Naive thymus-derived CD8-positive, alpha-beta T cell (primary cell): ENCODE measurements at regions not wholly inside any gene's neighbourhood (a gene's known extent, or its start where the extent isn't known, plus 50 kb on each side); places are given as distances from the start of the nearest gene placed in this dataset.
"Not testable (repeated sequence)": the region's sequence is repeated elsewhere in the genome, so short reads cannot be mapped to it uniquely, and the experiment has no call there.

ENCODE experiments used
- ATAC-seq, 2 donors: fragments of 150-1000 bp; cut with Tn5 transposase in 1 of 2; sonication (Bioruptor Pico), chemical (Tn5 transposase) in 1 of 2; 1 replicate in 1 of 2; 2 replicates in 1 of 2; pipeline ENCODE4 v1.10.0; 2021; ENCODE audit warnings: mild to moderate bottlenecking in 2 of 2, moderate library complexity in 2 of 2
- POLR2A ChIA-PET: fragments of 350-600 bp; sonication (Branson Sonifier 250); formaldehyde crosslinking; loops from one replicate; lab custom pipeline; 2021; ENCODE audit warnings: antibody characterized with exemption; lab: Charles Lee
- DNase-seq, 10 donors: peaks; one replicate each; pipeline versions ENCODE4 v3.0.0 to v3.0.0-alpha.2; 2020 to 2022
- H3K27ac Mint-ChIP-seq, 10 donors: one replicate each; pipeline ENCODE4 v1.8.0; 2020 to 2022; ENCODE audit warnings: mild to moderate bottlenecking in 10 of 10, mixed read lengths in 10 of 10, moderate library complexity in 4 of 10, inconsistent platforms in 1 of 10
- H3K27me3 Mint-ChIP-seq, 5 donors: one replicate each; pipeline ENCODE4 v1.8.0; 2021 to 2022; ENCODE audit warnings: mixed read lengths in 5 of 5
- H3K36me3 Mint-ChIP-seq, 3 donors: one replicate each; pipeline ENCODE4 v1.8.0; 2020 to 2022; ENCODE audit warnings: mixed read lengths in 3 of 3, mild to moderate bottlenecking in 2 of 3, inconsistent platforms in 1 of 3
- H3K4me1 Mint-ChIP-seq, 4 donors: one replicate each; pipeline ENCODE4 v1.8.0; 2021 to 2022; ENCODE audit warnings: mixed read lengths in 4 of 4
- H3K4me3 Mint-ChIP-seq, 10 donors: one replicate each; pipeline ENCODE4 v1.8.0; 2020 to 2022; ENCODE audit warnings: mild to moderate bottlenecking in 10 of 10, mixed read lengths in 10 of 10, moderate library complexity in 6 of 10, inconsistent platforms in 1 of 10
- H3K9me3 Mint-ChIP-seq, 9 donors: one replicate each; pipeline ENCODE4 v1.8.0; 2020 to 2022; ENCODE audit warnings: mixed read lengths in 9 of 9, mild to moderate bottlenecking in 3 of 9, inconsistent platforms in 1 of 9, moderate library complexity in 1 of 9

DNA sequence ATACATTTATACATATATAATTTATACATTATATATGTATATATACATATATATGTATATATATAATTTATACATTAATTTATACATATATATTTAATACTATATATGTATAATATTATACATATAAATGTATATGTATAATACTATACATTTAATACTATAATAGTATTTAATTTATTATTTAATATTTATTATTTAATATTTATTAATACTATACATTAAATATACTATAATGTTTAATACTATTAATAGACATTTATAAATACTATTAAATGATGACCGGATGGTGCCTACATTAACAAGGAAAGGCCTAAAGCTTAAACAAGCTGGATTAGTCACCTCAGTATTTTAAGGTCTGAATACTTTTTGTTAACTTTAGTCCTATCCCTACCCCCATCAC lies 145.9 kb upstream of the HTR1E start:
- ATAC-seq = no peak
- H3K9me3 Mint-ChIP-seq = peaks cover 0 to 13% (median 0%) of the 10 kb centered on the region in 9 donors
- DNase-seq = no peak
- POLR2A ChIA-PET = no interaction called here
- no peak overlapping the region for H3K27ac Mint-ChIP-seq
- H3K36me3 Mint-ChIP-seq = no peaks in the 10 kb centered on the region
- H3K4me3 Mint-ChIP-seq = no peak overlapping the region
- H3K27me3 Mint-ChIP-seq = no peaks in the 10 kb centered on the region
- H3K4me1 Mint-ChIP-seq = no peaks in the 10 kb centered on the region

DNA sequence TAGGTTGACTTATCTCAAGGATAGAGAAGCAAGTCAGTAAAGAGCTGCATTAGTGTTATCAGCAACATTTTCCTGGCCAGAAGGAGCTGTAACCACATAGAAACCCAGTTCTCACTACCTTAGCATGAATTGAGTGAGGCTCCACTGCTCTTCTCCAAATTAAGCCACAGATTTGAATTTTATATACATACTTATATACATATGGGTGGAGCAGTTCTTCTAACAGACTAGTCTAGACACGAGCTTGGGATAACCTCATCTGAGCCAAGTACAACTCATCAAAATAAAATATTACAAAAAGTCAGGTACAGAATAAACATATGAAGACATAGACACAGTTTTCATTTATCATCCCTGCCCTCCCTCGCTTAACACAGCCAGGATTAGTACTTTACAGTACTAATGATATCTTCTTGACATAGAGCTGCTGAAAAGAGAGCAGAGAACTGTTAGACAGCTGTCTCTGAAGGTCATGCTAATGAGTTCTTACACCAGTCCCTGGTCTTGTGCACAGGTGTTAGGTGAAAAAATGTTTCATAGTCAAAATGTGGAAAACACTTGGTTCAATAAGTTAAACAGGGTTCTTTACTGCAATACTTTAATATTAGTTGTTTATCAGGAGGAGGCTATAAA lies 147.4 kb upstream of the HTR1E start:
- no peak overlapping the region for H3K27ac Mint-ChIP-seq
- H3K36me3 Mint-ChIP-seq = no peaks in the 10 kb centered on the region
- ATAC-seq = no peak
- DNase-seq = no peak
- H3K4me3 Mint-ChIP-seq = no peak overlapping the region
- POLR2A ChIA-PET = no interaction called here
- no peaks in the 10 kb centered on the region for H3K4me1 Mint-ChIP-seq
- peaks cover 0 to 11% (median 0%) of the 10 kb centered on the region in 9 donors for H3K9me3 Mint-ChIP-seq
- H3K27me3 Mint-ChIP-seq = no peaks in the 10 kb centered on the region

DNA sequence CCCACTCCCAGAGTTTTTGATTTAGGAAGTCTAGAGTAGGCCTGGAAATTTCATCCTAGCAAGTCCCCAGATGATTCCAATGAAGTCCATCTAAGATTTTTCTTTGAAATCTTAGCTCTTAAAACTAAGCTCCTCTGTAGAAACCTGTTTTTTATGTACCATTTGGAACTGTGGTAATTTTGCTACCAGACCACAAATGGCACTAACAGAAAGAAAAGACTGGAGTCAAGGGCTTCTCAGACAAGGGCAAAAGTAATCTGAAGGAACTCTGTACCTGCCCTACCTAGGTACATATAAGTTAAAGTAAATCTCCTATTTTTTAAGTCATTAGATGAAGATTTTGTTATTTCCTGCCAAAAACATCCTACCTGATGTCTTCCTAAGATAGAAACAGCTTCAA lies 155.0 kb upstream of the HTR1E start:
- no peaks in the 10 kb centered on the region for H3K27me3 Mint-ChIP-seq
- H3K4me3 Mint-ChIP-seq = no peak overlapping the region
- POLR2A ChIA-PET = no interaction called here
- H3K9me3 Mint-ChIP-seq = peaks cover 0 to 7% (median 0%) of the 10 kb centered on the region in 9 donors
- H3K4me1 Mint-ChIP-seq = no peaks in the 10 kb centered on the region
- DNase-seq (no peak), ATAC-seq (no peak)
- no peaks in the 10 kb centered on the region for H3K36me3 Mint-ChIP-seq
- no peak overlapping the region for H3K27ac Mint-ChIP-seq

DNA sequence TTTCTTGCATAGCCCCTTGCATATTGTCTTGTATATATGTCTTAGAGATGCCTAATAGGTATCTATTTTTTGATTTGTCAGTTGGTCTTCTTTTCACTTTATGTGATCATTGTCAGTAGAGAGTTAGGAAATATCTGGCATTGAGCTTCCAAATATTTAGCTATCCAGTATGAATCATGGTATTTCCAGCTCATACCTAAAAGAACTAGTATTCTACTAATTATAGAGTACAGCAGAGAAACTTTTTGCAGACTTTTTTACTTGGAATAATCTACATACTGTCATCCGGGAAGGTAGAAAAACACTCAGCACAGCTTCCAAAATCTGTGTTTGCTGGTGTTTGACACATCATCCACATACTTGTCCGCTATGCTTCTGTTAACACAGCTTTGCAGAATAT lies 156.4 kb upstream of the HTR1E start:
- ATAC-seq = no peak
- no peak overlapping the region for H3K27ac Mint-ChIP-seq
- H3K4me3 Mint-ChIP-seq = no peak overlapping the region
- POLR2A ChIA-PET = no interaction called here
- H3K36me3 Mint-ChIP-seq = no peaks in the 10 kb centered on the region
- DNase-seq = no peak
- H3K4me1 Mint-ChIP-seq = no peaks in the 10 kb centered on the region
- H3K27me3 Mint-ChIP-seq = no peaks in the 10 kb centered on the region
- peaks cover 0 to 7% (median 0%) of the 10 kb centered on the region in 9 donors for H3K9me3 Mint-ChIP-seq

DNA sequence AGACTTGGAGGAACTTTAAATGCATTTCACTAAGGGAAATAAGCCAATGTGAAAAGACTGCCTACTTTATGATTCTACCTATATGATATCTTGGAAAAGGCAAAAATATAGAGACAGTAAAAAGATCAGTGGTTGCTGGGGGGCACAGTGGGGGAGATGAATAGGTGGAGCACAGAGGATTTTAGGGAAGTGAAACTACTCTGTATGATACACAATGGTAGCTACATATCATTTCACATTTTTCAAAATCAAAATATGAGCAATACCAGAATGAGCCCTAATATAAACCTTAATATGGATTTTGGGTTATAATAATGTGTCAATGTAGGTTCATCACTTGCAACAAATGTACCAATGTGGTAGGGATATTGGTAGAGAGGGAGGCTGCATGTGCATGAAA lies 161.4 kb upstream of the HTR1E start:
- H3K36me3 Mint-ChIP-seq = no peaks in the 10 kb centered on the region
- H3K9me3 Mint-ChIP-seq = peaks cover 0 to 8% (median 2%) of the 10 kb centered on the region in 9 donors
- no peak overlapping the region for H3K4me3 Mint-ChIP-seq
- ATAC-seq = no peak
- DNase-seq = no peak
- H3K27me3 Mint-ChIP-seq = no peaks in the 10 kb centered on the region
- no peak overlapping the region for H3K27ac Mint-ChIP-seq
- POLR2A ChIA-PET = no interaction called here
- no peaks in the 10 kb centered on the region for H3K4me1 Mint-ChIP-seq

DNA sequence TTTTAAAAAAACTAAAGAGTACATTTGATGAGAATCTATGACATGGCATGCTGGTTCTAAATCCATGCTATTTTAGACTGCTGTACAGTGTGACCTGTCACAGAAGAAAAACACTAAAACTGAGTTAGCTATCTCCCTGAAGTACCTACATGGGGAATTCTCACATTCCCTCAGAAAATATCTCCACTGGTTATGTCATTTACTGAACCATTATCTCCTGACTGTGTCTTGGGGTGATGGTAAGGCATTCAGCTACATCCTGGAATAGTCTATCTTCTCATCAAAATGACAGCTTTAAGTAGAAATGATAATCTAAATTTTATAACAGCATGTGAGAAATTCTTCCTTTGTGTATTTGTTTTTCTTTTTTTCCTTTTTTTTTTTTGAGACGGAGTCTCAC lies 172.1 kb upstream of the HTR1E start:
- ATAC-seq = no peak
- H3K4me1 Mint-ChIP-seq = no peaks in the 10 kb centered on the region
- H3K4me3 Mint-ChIP-seq = no peak overlapping the region
- no peak for DNase-seq
- POLR2A ChIA-PET = no interaction called here
- H3K36me3 Mint-ChIP-seq = no peaks in the 10 kb centered on the region
- H3K27me3 Mint-ChIP-seq = peaks cover 0 to 5% (median 0%) of the 10 kb centered on the region in 5 donors
- H3K27ac Mint-ChIP-seq = no peak overlapping the region
- peaks cover 0 to 25% (median 13%) of the 10 kb centered on the region in 9 donors for H3K9me3 Mint-ChIP-seq

DNA sequence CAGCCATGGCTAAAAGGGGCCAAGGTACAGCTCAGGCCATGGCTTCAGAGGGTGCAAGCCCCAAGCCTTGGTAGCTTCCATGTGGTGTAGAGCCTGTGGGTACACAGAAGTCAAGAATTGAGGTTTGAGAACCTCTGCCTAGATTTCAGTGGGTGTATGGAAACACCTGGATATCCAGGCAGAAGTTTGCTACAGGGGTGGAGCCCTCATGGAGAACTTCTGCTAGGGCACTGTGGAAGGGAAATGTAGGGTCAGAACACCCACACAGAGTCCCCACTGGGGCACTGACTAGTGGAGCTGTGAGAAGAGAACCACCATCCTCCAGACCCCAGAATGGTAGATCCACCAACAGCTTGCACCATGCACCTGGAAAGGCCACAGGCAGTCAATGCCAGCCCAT lies 177.4 kb upstream of the HTR1E start:
- peaks cover 8 to 28% (median 13%) of the 10 kb centered on the region in 9 donors for H3K9me3 Mint-ChIP-seq
- POLR2A ChIA-PET, H3K27me3 Mint-ChIP-seq, H3K4me1 Mint-ChIP-seq, H3K27ac Mint-ChIP-seq, H3K36me3 Mint-ChIP-seq, H3K4me3 Mint-ChIP-seq, ATAC-seq, DNase-seq: not testable (repeated sequence)

DNA sequence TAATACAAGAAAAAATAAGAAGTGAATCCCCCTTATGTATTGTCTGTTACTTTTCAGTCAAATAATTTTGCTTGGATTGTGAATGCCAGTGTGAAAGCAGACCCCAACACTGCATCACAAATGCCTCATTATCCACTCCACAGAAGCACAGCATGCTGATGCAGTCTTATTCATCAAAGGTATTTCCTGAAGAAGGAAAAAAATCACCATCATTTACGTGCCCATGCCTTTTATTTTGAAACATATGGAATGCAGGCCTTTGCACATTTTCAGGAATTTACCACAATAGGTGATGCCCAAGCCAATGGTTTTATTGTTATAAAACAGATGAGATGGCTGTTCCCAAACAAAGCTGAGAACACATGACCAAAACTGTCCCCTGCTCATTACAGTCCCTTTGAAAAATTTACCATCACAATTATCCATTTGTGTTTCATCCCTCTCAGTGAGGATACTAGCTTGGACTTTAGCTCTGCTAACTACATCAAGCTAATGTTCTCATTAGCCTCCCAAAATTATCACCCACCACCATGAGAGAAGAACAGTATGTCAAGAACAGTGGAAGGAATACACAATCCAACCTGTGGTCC lies 180.6 kb upstream of the HTR1E start:
- DNase-seq (no peak), ATAC-seq (no peak)
- Mint-ChIP-seq H3K27ac (no peak overlapping the region), H3K36me3 (peaks cover 0 to 6% (median 0%) of the 10 kb centered on the region in 3 donors), H3K4me1 (no peaks in the 10 kb centered on the region), H3K27me3 (no peaks in the 10 kb centered on the region), H3K9me3 (peaks cover 0 to 20% (median 13%) of the 10 kb centered on the region in 9 donors), H3K4me3 (no peak overlapping the region)
- POLR2A ChIA-PET = no interaction called here

DNA sequence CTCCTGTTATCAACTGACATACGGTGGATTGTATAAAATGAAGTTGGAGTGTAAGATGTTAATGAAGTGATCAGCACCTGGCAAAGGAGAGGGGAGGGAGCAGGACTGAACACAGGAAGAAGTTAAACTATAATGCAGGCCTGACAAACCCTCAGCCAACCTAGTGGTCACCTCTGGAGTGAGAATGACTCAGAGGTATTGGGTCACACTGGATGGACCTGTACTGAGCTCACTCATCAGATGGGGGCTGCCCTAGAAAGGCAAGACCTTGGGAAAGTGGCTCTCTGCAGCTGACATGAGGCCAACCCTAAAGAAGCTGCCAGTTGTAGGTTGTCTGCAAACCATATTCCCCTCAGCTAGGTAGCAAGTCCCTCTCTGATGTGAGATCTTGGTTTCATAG lies 193.3 kb upstream of the HTR1E start:
- no peaks in the 10 kb centered on the region for H3K4me1 Mint-ChIP-seq
- DNase-seq = no peak
- POLR2A ChIA-PET = no interaction called here
- H3K4me3 Mint-ChIP-seq = no peak overlapping the region
- no peak overlapping the region for H3K27ac Mint-ChIP-seq
- no peaks in the 10 kb centered on the region for H3K27me3 Mint-ChIP-seq
- ATAC-seq = no peak
- H3K36me3 Mint-ChIP-seq = no peaks in the 10 kb centered on the region
- peaks cover 0 to 23% (median 2%) of the 10 kb centered on the region in 9 donors for H3K9me3 Mint-ChIP-seq

DNA sequence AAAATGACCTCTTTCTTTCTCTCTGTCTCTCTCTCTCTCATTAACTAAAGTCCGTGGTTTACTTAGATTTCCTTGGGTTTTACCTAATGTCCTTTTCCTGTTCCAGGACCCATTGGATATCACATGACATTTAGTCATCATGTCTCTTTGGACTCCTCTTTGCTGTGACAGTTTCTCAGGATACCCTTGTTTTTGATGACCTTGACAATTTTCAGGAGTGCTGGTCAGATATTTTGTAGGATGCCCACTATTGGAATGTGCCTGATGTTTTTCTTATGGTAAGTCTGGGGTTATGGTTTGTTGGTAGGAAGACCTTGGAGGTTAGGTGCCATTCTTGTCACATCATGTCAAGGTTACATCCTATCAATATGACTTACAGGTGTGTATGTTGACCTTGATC lies 199.2 kb upstream of the HTR1E start:
- DNase-seq (no peak), ATAC-seq (no peak)
- H3K9me3 Mint-ChIP-seq = peaks cover 0 to 26% (median 12%) of the 10 kb centered on the region in 9 donors
- H3K27ac Mint-ChIP-seq = no peak overlapping the region
- H3K4me3 Mint-ChIP-seq = no peak overlapping the region
- H3K36me3 Mint-ChIP-seq = no peaks in the 10 kb centered on the region
- POLR2A ChIA-PET = no interaction called here
- no peaks in the 10 kb centered on the region for H3K27me3 Mint-ChIP-seq
- H3K4me1 Mint-ChIP-seq = no peaks in the 10 kb centered on the region

DNA sequence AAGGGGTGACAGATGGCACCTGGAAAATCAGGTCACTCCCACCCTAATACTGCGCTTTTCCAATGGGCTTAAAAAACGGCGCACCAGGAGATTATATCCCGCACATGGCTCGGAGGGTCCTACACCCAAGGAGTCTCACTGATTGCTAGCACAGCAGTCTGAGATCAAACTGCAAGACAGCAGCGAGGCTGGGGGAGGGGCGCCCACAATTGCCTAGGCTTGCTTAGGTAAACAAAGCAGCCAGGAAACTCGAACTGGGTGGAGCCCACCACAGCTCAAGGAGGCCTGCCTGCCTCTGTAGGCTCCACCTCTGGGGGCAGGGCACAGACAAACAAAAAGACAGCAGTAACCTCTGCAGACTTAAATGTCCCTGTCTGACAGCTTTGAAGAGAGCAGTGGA lies 205.7 kb upstream of the HTR1E start:
- H3K27ac Mint-ChIP-seq, POLR2A ChIA-PET, DNase-seq, H3K36me3 Mint-ChIP-seq, H3K4me1 Mint-ChIP-seq, H3K27me3 Mint-ChIP-seq, H3K4me3 Mint-ChIP-seq, ATAC-seq: not testable (repeated sequence)
- peaks cover 0 to 27% (median 16%) of the 10 kb centered on the region in 9 donors for H3K9me3 Mint-ChIP-seq

DNA sequence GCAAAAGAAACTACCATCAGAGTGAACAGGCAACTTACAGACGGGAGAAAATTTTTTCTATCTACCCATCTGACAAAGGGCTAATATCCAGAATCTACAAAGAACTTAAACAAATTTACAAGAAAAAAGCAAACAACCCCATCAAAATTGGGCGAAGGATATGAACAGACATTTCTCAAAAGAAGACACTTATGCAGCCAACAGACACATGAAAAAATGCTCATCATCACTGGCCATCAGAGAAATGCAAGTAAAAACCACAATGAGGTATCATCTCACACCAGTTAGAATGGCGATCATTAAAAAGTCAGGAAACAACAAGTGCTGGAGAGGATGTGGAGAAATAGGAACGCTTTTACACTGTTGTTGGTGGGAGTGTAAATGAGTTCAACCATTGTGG lies 206.6 kb upstream of the HTR1E start:
- H3K4me1 Mint-ChIP-seq, H3K36me3 Mint-ChIP-seq, H3K4me3 Mint-ChIP-seq, POLR2A ChIA-PET, DNase-seq, H3K27ac Mint-ChIP-seq, ATAC-seq, H3K27me3 Mint-ChIP-seq: not testable (repeated sequence)
- H3K9me3 Mint-ChIP-seq = peaks cover 0 to 27% (median 16%) of the 10 kb centered on the region in 9 donors

DNA sequence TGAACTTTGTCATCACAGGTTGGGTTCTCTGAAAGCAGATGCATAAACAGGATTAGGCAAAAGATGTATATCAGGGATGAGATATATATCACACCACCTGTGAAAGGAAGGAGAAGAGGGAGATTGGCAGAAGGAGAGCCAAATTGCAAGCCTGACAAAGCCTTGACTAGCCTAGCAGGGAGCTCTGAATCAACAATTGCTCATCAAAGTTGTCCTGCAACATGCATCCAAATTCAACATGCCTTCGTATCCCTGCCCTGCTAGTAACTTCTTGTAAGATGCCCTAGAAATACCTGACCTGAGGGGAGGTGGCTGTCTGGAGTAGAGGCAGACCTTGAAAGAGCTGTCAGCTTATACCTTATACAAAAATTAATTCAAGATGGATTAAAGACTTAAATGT lies 207.1 kb upstream of the HTR1E start:
- H3K4me1 Mint-ChIP-seq = no peaks in the 10 kb centered on the region
- DNase-seq (no peak), ATAC-seq (no peak)
- H3K36me3 Mint-ChIP-seq = no peaks in the 10 kb centered on the region
- H3K4me3 Mint-ChIP-seq = no peak overlapping the region
- H3K27me3 Mint-ChIP-seq = no peaks in the 10 kb centered on the region
- H3K9me3 Mint-ChIP-seq = peaks cover 0 to 29% (median 20%) of the 10 kb centered on the region in 9 donors
- H3K27ac Mint-ChIP-seq = no peak overlapping the region
- POLR2A ChIA-PET = no interaction called here

DNA sequence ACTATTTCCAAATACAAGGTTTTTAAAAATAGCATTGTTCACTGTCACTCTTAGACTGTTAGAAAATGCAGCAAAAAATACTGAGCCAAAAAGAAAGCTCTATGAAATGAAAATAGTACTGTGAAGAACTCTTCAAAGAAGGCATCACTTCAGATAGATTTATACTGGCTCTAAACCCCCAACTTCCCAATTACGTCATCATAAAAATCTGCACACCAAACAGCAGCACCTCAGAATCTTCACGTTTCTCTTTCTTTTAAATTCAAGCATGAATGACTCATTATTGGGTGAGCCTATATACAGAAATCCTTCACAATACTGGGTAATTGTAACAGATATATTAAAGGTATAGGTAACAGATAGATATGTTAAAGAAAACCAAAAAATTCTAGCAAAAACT lies 208.4 kb upstream of the HTR1E start:
- H3K9me3 Mint-ChIP-seq = peaks cover 0 to 31% (median 17%) of the 10 kb centered on the region in 9 donors
- ATAC-seq (no peak), DNase-seq (no peak)
- H3K4me1 Mint-ChIP-seq = no peaks in the 10 kb centered on the region
- H3K27me3 Mint-ChIP-seq = no peaks in the 10 kb centered on the region
- no peak overlapping the region for H3K27ac Mint-ChIP-seq
- H3K4me3 Mint-ChIP-seq = no peak overlapping the region
- POLR2A ChIA-PET = no interaction called here
- no peaks in the 10 kb centered on the region for H3K36me3 Mint-ChIP-seq
